ENCODE measurements at regions not wholly inside any gene's neighbourhood (a gene's known extent, or its start where the extent isn't known, plus 50 kb on each side); places are given as distances from the start of the nearest gene placed in this dataset.

- H3K4me3 ChIP-seq (ENCODE audit: low read length), result no peak overlapping the region
- DNase-seq (ENCODE audit: low read depth), result no peak
- no peak for TF ChIP-seq CTCF (conservative IDR thresholded peaks at IDR 0.05; ENCODE audit: low read length)
These were observed 65.7 kb upstream of the RGMA start for GRCh38 chr15:93154666-93155065.

- no peak for TF ChIP-seq CTCF (conservative IDR thresholded peaks at IDR 0.05; ENCODE audit: low read length)
- no peak for DNase-seq (ENCODE audit: low read depth)
These were observed 63.9 kb upstream of the RGMA start for GRCh38 chr15:93152951-93153350.

GRCh38 chr15:93152360-93152759, 63.3 kb upstream of the RGMA start:
- TF ChIP-seq CTCF (conservative IDR thresholded peaks at IDR 0.05; ENCODE audit: low read length), result no peak
- DNase-seq (ENCODE audit: low read depth), result no peak
- H3K4me3 ChIP-seq (ENCODE audit: low read length), result no peak overlapping the region

More at GRCh38 chr15:93152951-93153350, 63.9 kb upstream of the RGMA start:
- H3K4me3 ChIP-seq (ENCODE audit: low read length), result no peak overlapping the region

GRCh38 chr15:93150910-93151881, 62.2 kb upstream of the RGMA start:
- TF ChIP-seq CTCF (conservative IDR thresholded peaks at IDR 0.05; ENCODE audit: low read length), result no peak
- no peak overlapping the region for H3K4me3 ChIP-seq (ENCODE audit: low read length)
- no peak for DNase-seq (ENCODE audit: low read depth)

- DNase-seq (ENCODE audit: low read depth), result no peak
- TF ChIP-seq CTCF (conservative IDR thresholded peaks at IDR 0.05; ENCODE audit: low read length), result no peak
- no peak overlapping the region for H3K4me3 ChIP-seq (ENCODE audit: low read length)
These were observed 57.6 kb upstream of the RGMA start for GRCh38 chr15:93146601-93147000.

- no peak for TF ChIP-seq CTCF (conservative IDR thresholded peaks at IDR 0.05; ENCODE audit: low read length)
- no peak overlapping the region for H3K4me3 ChIP-seq (ENCODE audit: low read length)
- DNase-seq (ENCODE audit: low read depth), result no peak
These were observed 57.2 kb upstream of the RGMA start for GRCh38 chr15:93146196-93146595.
